Activated B cell treated with CpG ODN at 0.5 μM for 24 hours (primary cell): ENCODE measurements at regions not wholly inside any gene's neighbourhood (a gene's known extent, or its start where the extent isn't known, plus 50 kb on each side); places are given as distances from the start of the nearest gene placed in this dataset.

Experiments
- ATAC-seq: fragments of 200-7000 bp; cut with Tn5 transposase; one replicate; pipeline ENCODE4 v1.10.0; 2021; ENCODE audit warnings: low read depth, mild to moderate bottlenecking, moderate library complexity
- CTCF ChIA-PET: fragments of 350-600 bp; sonication (Branson Sonifier 250); formaldehyde crosslinking; loops from one replicate; lab custom pipeline; 2021; ENCODE audit warnings: antibody characterized with exemption; lab: Charles Lee
- POLR2A ChIA-PET: fragments of 350-600 bp; sonication (Branson Sonifier 250); formaldehyde crosslinking; loops from one replicate; lab custom pipeline; 2021; ENCODE audit warnings: antibody characterized with exemption; lab: Charles Lee
- DNase-seq: peaks from one replicate; pipeline ENCODE4 v3.0.0; 2022
- H3K27ac Mint-ChIP-seq: one replicate; pipeline ENCODE4 v1.8.0; 2020; ENCODE audit warnings: mixed read lengths
- H3K27me3 Mint-ChIP-seq: one replicate; pipeline ENCODE4 v1.8.0; 2021; ENCODE audit warnings: mixed read lengths
- H3K36me3 Mint-ChIP-seq: one replicate; pipeline ENCODE4 v1.8.0; 2021; ENCODE audit warnings: low read depth, mixed read lengths
- H3K4me1 Mint-ChIP-seq: one replicate; pipeline ENCODE4 v1.8.0; 2021; ENCODE audit warnings: mixed read lengths
- H3K4me3 Mint-ChIP-seq: one replicate; pipeline ENCODE4 v1.8.0; 2020; ENCODE audit warnings: mild to moderate bottlenecking, mixed read lengths
- H3K9me3 Mint-ChIP-seq: one replicate; pipeline ENCODE4 v1.8.0; 2020; ENCODE audit warnings: mixed read lengths
- intact Hi-C: fragments of 100-400 bp; cut with micrococcal nuclease; formaldehyde crosslinking; loops from one replicate; pipeline ENCODE4 v1.15.1; 2024
- TF ChIP-seq, protein P1 (sequence below): fragments of 200-600 bp; IDR thresholded peaks from one replicate; pipeline ENCODE4 v1.8.0; 2022; ENCODE audit warnings: antibody characterized with exemption, mild to moderate bottlenecking

DNA sequence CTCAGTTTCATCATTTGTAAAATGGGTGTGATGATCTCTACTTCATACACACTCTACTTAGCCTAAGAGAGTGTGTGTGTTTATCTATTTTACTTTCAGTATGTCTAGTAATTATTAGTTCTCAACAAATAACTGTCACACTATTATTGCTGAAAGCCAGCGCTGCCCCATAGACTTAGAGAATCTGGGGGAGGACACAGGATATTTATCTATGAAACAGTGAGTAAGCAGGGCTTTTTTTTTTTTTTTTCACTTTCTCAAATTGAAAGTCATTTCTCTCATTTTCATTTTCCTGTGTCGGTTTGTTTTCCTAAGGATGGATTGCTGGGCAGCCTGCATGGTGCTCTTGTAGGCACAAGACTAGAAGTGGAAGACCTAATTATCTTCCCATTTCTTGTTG, 248.4 kb upstream of the RPS23 start:
- no peak for DNase-seq

DNA sequence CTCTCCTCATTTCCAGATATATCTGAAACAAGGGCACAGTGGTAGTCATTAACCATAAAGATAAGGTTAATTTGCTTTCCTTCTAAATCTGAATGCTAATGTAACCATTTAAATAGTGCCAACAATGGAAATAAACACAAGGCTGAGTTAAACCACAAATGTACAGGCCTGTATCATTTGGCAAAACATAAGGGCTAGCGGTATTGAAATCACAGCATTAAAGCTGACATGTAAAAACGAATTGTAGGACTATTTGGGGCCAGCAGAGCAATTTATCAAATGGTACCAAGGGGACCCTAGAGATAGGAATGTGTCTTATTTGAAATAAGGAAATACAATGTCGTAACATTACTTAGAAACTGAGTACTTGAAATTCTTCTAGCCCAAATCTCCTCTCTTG, 247.5 kb upstream of the RPS23 start:
- TF ChIP-seq, protein P1, sequence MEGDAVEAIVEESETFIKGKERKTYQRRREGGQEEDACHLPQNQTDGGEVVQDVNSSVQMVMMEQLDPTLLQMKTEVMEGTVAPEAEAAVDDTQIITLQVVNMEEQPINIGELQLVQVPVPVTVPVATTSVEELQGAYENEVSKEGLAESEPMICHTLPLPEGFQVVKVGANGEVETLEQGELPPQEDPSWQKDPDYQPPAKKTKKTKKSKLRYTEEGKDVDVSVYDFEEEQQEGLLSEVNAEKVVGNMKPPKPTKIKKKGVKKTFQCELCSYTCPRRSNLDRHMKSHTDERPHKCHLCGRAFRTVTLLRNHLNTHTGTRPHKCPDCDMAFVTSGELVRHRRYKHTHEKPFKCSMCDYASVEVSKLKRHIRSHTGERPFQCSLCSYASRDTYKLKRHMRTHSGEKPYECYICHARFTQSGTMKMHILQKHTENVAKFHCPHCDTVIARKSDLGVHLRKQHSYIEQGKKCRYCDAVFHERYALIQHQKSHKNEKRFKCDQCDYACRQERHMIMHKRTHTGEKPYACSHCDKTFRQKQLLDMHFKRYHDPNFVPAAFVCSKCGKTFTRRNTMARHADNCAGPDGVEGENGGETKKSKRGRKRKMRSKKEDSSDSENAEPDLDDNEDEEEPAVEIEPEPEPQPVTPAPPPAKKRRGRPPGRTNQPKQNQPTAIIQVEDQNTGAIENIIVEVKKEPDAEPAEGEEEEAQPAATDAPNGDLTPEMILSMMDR: no peak
- H3K27me3 Mint-ChIP-seq: no peaks in the 10 kb centered on the region
- ChIA-PET POLR2A (no interaction called here), CTCF (no interaction called here)
- no peak overlapping the region for H3K4me3 Mint-ChIP-seq
- H3K4me1 Mint-ChIP-seq: no peaks in the 10 kb centered on the region
- H3K27ac Mint-ChIP-seq: no peak overlapping the region
- H3K9me3 Mint-ChIP-seq: peaks cover 3% of the 10 kb centered on the region
- no peak for ATAC-seq
- intact Hi-C loops: no loop called here
- no peak for DNase-seq
- H3K36me3 Mint-ChIP-seq: no peaks in the 10 kb centered on the region

More for the DNA sequence above, 248.4 kb upstream of the RPS23 start:
- Mint-ChIP-seq H3K36me3 (no peaks in the 10 kb centered on the region), H3K27me3 (no peaks in the 10 kb centered on the region), H3K9me3 (peaks cover 5% of the 10 kb centered on the region), H3K4me3 (no peak overlapping the region), H3K27ac (no peak overlapping the region), H3K4me1 (no peaks in the 10 kb centered on the region)
- TF ChIP-seq, protein P1: no peak
- intact Hi-C loops: no loop called here
- ATAC-seq: no peak
- CTCF ChIA-PET: no interaction called here
- POLR2A ChIA-PET: no interaction called here

DNA sequence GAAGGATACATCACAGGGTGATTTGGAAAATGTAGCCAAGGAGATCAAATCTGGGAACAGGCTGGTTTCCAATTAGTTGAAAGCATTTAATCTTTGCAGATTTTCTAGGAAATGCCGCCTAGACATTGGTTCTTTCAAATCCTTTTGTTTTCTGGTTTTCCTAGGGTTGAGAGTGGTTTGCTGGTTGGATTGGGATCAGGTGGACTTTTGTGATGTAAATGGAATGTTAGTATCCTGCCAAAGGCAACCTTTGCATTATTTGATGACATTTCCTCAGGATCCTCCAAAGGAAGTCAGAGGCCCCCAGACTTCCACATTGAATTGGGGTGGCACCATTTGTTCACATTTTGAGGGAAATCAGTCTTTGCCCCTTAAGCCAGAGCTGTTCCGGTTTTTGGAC, 245.5 kb upstream of the RPS23 start:
- Mint-ChIP-seq H3K27ac (no peak overlapping the region), H3K36me3 (no peaks in the 10 kb centered on the region), H3K27me3 (no peaks in the 10 kb centered on the region), H3K9me3 (peaks cover 3% of the 10 kb centered on the region), H3K4me1 (no peaks in the 10 kb centered on the region), H3K4me3 (no peak overlapping the region)
- POLR2A ChIA-PET: no interaction called here
- ATAC-seq: no peak
- CTCF ChIA-PET: no interaction called here
- no peak for DNase-seq
- intact Hi-C loops: no loop called here
- TF ChIP-seq, protein P1: no peak

DNA sequence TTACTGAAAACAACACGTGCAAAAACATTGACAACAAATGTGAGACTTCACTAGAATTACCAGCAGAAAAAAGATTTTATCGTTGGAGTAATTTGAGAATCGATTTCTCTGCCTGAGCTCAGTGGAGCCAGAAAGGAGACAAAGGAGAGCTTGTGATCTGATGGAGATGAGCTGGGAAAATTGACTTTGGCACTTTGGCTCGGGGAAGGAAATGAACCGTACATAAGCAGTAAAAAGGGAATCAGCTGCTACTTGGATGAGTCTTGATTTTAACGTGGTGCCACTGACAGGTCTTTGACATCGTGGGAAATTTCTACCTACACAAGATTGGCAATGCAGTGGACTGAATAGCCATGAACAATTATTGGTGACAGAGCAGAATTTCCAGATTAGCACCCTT, 244.7 kb upstream of the RPS23 start:
- Mint-ChIP-seq H3K36me3 (no peaks in the 10 kb centered on the region), H3K4me1 (no peaks in the 10 kb centered on the region), H3K4me3 (no peak overlapping the region), H3K27me3 (no peaks in the 10 kb centered on the region), H3K27ac (no peak overlapping the region), H3K9me3 (peaks cover under 1% of the 10 kb centered on the region)
- TF ChIP-seq, protein P1: no peak
- intact Hi-C loops: no loop called here
- CTCF ChIA-PET: no interaction called here
- ATAC-seq (no peak), DNase-seq (no peak)
- POLR2A ChIA-PET: no interaction called here

DNA sequence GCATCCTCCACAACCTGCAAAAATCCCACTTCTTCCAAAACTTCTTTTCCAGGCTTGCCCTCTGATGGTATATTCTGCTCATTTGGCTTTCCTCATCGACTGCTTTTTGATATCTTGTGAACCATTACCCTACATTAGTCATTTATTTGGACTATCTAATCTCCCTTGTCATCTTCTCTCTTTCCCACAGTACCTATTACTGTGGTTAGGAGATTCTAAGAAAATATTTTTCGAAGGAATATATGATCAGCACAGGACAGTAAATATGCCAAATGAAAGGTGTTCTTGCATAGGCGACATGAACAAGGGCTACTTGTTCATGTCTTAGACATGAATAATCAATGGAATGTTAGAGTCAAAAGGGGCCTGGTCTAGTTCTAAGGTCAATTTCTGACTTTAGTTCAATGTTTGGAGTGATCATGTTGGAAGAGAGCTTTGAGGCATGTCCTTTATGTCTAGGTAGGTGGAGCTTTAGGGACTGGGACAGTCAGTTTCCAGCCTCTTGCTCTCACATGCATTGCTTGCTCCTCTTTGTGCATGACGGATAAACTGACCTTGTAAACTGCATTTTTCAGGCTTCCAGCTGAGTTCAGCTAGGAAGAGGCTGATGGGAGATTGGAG, 243.4 kb upstream of the RPS23 start:
- no peaks in the 10 kb centered on the region for H3K4me1 Mint-ChIP-seq

More for the DNA sequence above, 243.4 kb upstream of the RPS23 start:
- ChIA-PET CTCF (no interaction called here), POLR2A (no interaction called here)
- TF ChIP-seq, protein P1: no peak
- intact Hi-C loops: no loop called here
- no peak overlapping the region for H3K27ac Mint-ChIP-seq
- no peak for DNase-seq
- no peaks in the 10 kb centered on the region for H3K9me3 Mint-ChIP-seq
- no peak for ATAC-seq
- H3K4me3 Mint-ChIP-seq: no peak overlapping the region
- no peaks in the 10 kb centered on the region for H3K36me3 Mint-ChIP-seq
- no peaks in the 10 kb centered on the region for H3K27me3 Mint-ChIP-seq
